HS-27A (cell line): ENCODE measurements at regions not wholly inside any gene's neighbourhood (a gene's known extent, or its start where the extent isn't known, plus 50 kb on each side); places are given as distances from the start of the nearest gene placed in this dataset.

ENCODE experiments used
- DNase-seq: peaks from one replicate; pipeline ENCODE4 v3.0.0-alpha.2; 2012; ENCODE audit warnings: low read depth, missing footprints

- no peak for DNase-seq
These were observed 167.7 kb downstream of the ANAPC1 start for GRCh38 chr2:111715987-111716904.

- DNase-seq: no peak
These were observed 166.9 kb downstream of the ANAPC1 start for GRCh38 chr2:111716905-111717775.
